ENCODE measurements at regions not wholly inside any gene's neighbourhood (a gene's known extent, or its start where the extent isn't known, plus 50 kb on each side); places are given as distances from the start of the nearest gene placed in this dataset.
A peak's percentile ranks its signal among the peaks of the same experiment; 100 is the strongest.

GRCh38 chr20:16194617-16195360 is 378.5 kb downstream of the KIF16B start:
- Mint-ChIP-seq H3K27me3 (no peaks in the 10 kb centered on the region), H3K27ac (no peak overlapping the region), H3K4me1 (no peaks in the 10 kb centered on the region), H3K36me3 (no peaks in the 10 kb centered on the region), H3K9me3 (peaks cover 2% of the 10 kb centered on the region), H3K4me3 (no peak overlapping the region)
- DNase-seq (ENCODE audit: low spot score in 2 of 2) (no peak), ATAC-seq (ENCODE audit: low read depth) (no peak)

GRCh38 chr20:16191496-16191895 is 381.8 kb downstream of the KIF16B start:
- no peaks in the 10 kb centered on the region for H3K4me1 Mint-ChIP-seq
- no peaks in the 10 kb centered on the region for H3K9me3 Mint-ChIP-seq
- no peaks in the 10 kb centered on the region for H3K36me3 Mint-ChIP-seq
- H3K4me3 Mint-ChIP-seq: no peak overlapping the region
- no peaks in the 10 kb centered on the region for H3K27me3 Mint-ChIP-seq
- ATAC-seq (ENCODE audit: low read depth) (no peak), DNase-seq (ENCODE audit: low spot score in 2 of 2) (no peak)
- H3K27ac Mint-ChIP-seq: no peak overlapping the region

- Mint-ChIP-seq H3K9me3 (no peaks in the 10 kb centered on the region), H3K27ac (no peak overlapping the region), H3K4me1 (no peaks in the 10 kb centered on the region), H3K36me3 (no peaks in the 10 kb centered on the region), H3K27me3 (no peaks in the 10 kb centered on the region), H3K4me3 (no peak overlapping the region)
- DNase-seq (ENCODE audit: low spot score in 2 of 2) (no peak), ATAC-seq (ENCODE audit: low read depth) (no peak)
These were observed 383.9 kb downstream of the KIF16B start for GRCh38 chr20:16189371-16189770.

GRCh38 chr20:16187956-16188616 is 385.2 kb downstream of the KIF16B start:
- no peaks in the 10 kb centered on the region for H3K4me1 Mint-ChIP-seq
- H3K9me3 Mint-ChIP-seq: no peaks in the 10 kb centered on the region
- no peaks in the 10 kb centered on the region for H3K36me3 Mint-ChIP-seq
- ATAC-seq (ENCODE audit: low read depth) (no peak), DNase-seq (ENCODE audit: low spot score in 2 of 2) (no peak)
- no peak overlapping the region for H3K27ac Mint-ChIP-seq
- no peak overlapping the region for H3K4me3 Mint-ChIP-seq
- H3K27me3 Mint-ChIP-seq: peaks cover 4% of the 10 kb centered on the region

- no peak for DNase-seq (ENCODE audit: low spot score in 2 of 2)
- Mint-ChIP-seq H3K27ac (no peak overlapping the region), H3K27me3 (peaks cover 5% of the 10 kb centered on the region), H3K4me3 (no peak overlapping the region), H3K9me3 (peaks cover 3% of the 10 kb centered on the region), H3K36me3 (peaks cover 1% of the 10 kb centered on the region), H3K4me1 (peaks cover 2% of the 10 kb centered on the region)
- ATAC-seq (ENCODE audit: low read depth): no peak
These were observed 393.3 kb downstream of the KIF16B start for GRCh38 chr20:16179919-16180318.

GRCh38 chr20:16179371-16179770 is 393.9 kb downstream of the KIF16B start:
- peaks cover 3% of the 10 kb centered on the region for H3K9me3 Mint-ChIP-seq
- peaks cover 2% of the 10 kb centered on the region for H3K4me1 Mint-ChIP-seq
- no peak overlapping the region for H3K4me3 Mint-ChIP-seq
- peaks cover 1% of the 10 kb centered on the region for H3K36me3 Mint-ChIP-seq
- peaks cover 5% of the 10 kb centered on the region for H3K27me3 Mint-ChIP-seq
- H3K27ac Mint-ChIP-seq: no peak overlapping the region
- ATAC-seq (ENCODE audit: low read depth) (no peak), DNase-seq (ENCODE audit: low spot score in 2 of 2) (no peak)

- Mint-ChIP-seq H3K27ac (no peak overlapping the region), H3K27me3 (peaks cover 1% of the 10 kb centered on the region), H3K36me3 (peaks cover 1% of the 10 kb centered on the region), H3K9me3 (peaks cover 3% of the 10 kb centered on the region), H3K4me1 (peaks cover 2% of the 10 kb centered on the region), H3K4me3 (no peak overlapping the region)
- ATAC-seq (ENCODE audit: low read depth) (no peak), DNase-seq (ENCODE audit: low spot score in 2 of 2) (no peak)
These were observed 394.6 kb downstream of the KIF16B start for GRCh38 chr20:16178546-16179135.

GRCh38 chr20:16175322-16175961 is 397.8 kb downstream of the KIF16B start:
- DNase-seq (ENCODE audit: low spot score in 2 of 2) (no peak), ATAC-seq (ENCODE audit: low read depth) (peak; percentile 62)
- H3K27me3 Mint-ChIP-seq: peaks cover 4% of the 10 kb centered on the region
- H3K36me3 Mint-ChIP-seq: no peaks in the 10 kb centered on the region
- H3K4me3 Mint-ChIP-seq: no peak overlapping the region
- peaks cover 3% of the 10 kb centered on the region for H3K9me3 Mint-ChIP-seq
- H3K4me1 Mint-ChIP-seq: peaks cover 2% of the 10 kb centered on the region
- H3K27ac Mint-ChIP-seq: no peak overlapping the region

GRCh38 chr20:16174311-16174710 is 398.9 kb downstream of the KIF16B start:
- H3K27ac Mint-ChIP-seq: no peak overlapping the region
- H3K4me1 Mint-ChIP-seq: peaks cover 2% of the 10 kb centered on the region
- DNase-seq (ENCODE audit: low spot score in 2 of 2) (no peak), ATAC-seq (ENCODE audit: low read depth) (no peak)
- H3K36me3 Mint-ChIP-seq: no peaks in the 10 kb centered on the region
- peaks cover 3% of the 10 kb centered on the region for H3K27me3 Mint-ChIP-seq
- H3K9me3 Mint-ChIP-seq: no peaks in the 10 kb centered on the region
- H3K4me3 Mint-ChIP-seq: no peak overlapping the region

GRCh38 chr20:16173044-16173443 is 400.2 kb downstream of the KIF16B start:
- Mint-ChIP-seq H3K27ac (no peak overlapping the region), H3K9me3 (no peaks in the 10 kb centered on the region), H3K27me3 (peaks cover 3% of the 10 kb centered on the region), H3K36me3 (no peaks in the 10 kb centered on the region), H3K4me1 (no peaks in the 10 kb centered on the region), H3K4me3 (no peak overlapping the region)
- DNase-seq (ENCODE audit: low spot score in 2 of 2) (no peak), ATAC-seq (ENCODE audit: low read depth) (no peak)

GRCh38 chr20:16171180-16171579 is 402.1 kb downstream of the KIF16B start:
- ATAC-seq (ENCODE audit: low read depth): no peak
- Mint-ChIP-seq H3K27ac (no peak overlapping the region), H3K36me3 (no peaks in the 10 kb centered on the region), H3K4me3 (no peak overlapping the region), H3K9me3 (no peaks in the 10 kb centered on the region), H3K27me3 (peaks cover 3% of the 10 kb centered on the region), H3K4me1 (no peaks in the 10 kb centered on the region)
- no peak for DNase-seq (ENCODE audit: low spot score in 2 of 2)

- Mint-ChIP-seq H3K36me3 (no peaks in the 10 kb centered on the region), H3K27ac (no peak overlapping the region), H3K27me3 (peaks cover 3% of the 10 kb centered on the region), H3K9me3 (no peaks in the 10 kb centered on the region), H3K4me1 (no peaks in the 10 kb centered on the region), H3K4me3 (no peak overlapping the region)
- ATAC-seq (ENCODE audit: low read depth) (no peak), DNase-seq (ENCODE audit: low spot score in 2 of 2) (no peak)
These were observed 402.8 kb downstream of the KIF16B start for GRCh38 chr20:16170406-16170971.

GRCh38 chr20:16167423-16168130 is 405.7 kb downstream of the KIF16B start:
- Mint-ChIP-seq H3K4me3 (no peak overlapping the region), H3K27me3 (peaks cover 4% of the 10 kb centered on the region), H3K4me1 (no peaks in the 10 kb centered on the region), H3K36me3 (no peaks in the 10 kb centered on the region), H3K27ac (no peak overlapping the region), H3K9me3 (no peaks in the 10 kb centered on the region)
- ATAC-seq (ENCODE audit: low read depth): no peak
- DNase-seq (ENCODE audit: low spot score in 2 of 2): no peak

Data from memory B cell (primary cell).